Loucy (cell line): ENCODE measurements at regions not wholly inside any gene's neighbourhood (a gene's known extent, or its start where the extent isn't known, plus 50 kb on each side); places are given as distances from the start of the nearest gene placed in this dataset.

Experiments
- EZH2phosphoT487 ChIP-seq: fragments of 200-600 bp; IDR thresholded peaks from 2 replicates; pipeline ENCODE4 v1.6.1; 2018; ENCODE audit warnings: antibody characterized with exemption, mild to moderate bottlenecking, moderate library complexity, borderline replicate concordance
- TF ChIP-seq, protein P1 (sequence below): fragments of 200-600 bp; sonication (generic); conservative IDR thresholded peaks from 2 replicates; pipeline ENCODE4 v1.5.1; 2014; ENCODE audit warnings: mild to moderate bottlenecking, antibody characterized with exemption, low read length

DNA sequence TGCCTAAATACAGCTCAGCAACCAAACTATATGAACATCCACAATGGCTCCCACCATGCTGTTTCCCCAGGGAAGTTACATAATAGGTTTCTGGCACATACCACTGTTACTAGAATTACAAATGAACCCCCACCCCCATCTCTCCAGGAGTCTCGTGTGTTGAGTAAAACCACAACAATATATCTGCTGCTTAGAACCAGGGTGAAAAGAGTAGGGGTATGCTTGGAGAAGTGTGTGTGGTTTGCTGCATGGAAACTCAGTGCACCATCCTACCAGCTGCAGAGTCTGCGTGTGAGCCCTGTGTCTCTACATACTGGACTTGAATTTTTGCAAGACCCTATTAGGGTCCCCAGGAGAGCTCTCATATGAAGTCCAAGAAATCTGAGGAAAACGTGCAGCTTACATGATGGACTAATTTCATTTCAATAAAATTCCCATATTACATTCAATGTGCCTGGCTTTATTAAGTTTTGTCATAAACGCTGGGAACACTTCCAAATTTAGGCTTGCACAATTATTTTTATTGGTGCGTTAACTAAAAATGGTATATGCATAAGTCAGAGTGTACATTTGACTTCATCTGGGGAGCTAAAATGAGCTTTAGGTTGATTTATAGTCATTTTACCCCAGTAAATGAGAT is 104.5 kb upstream of the NFIB start:
- TF ChIP-seq, protein P1, sequence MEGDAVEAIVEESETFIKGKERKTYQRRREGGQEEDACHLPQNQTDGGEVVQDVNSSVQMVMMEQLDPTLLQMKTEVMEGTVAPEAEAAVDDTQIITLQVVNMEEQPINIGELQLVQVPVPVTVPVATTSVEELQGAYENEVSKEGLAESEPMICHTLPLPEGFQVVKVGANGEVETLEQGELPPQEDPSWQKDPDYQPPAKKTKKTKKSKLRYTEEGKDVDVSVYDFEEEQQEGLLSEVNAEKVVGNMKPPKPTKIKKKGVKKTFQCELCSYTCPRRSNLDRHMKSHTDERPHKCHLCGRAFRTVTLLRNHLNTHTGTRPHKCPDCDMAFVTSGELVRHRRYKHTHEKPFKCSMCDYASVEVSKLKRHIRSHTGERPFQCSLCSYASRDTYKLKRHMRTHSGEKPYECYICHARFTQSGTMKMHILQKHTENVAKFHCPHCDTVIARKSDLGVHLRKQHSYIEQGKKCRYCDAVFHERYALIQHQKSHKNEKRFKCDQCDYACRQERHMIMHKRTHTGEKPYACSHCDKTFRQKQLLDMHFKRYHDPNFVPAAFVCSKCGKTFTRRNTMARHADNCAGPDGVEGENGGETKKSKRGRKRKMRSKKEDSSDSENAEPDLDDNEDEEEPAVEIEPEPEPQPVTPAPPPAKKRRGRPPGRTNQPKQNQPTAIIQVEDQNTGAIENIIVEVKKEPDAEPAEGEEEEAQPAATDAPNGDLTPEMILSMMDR: no peak
- no peak for TF ChIP-seq EZH2phosphoT487
